ENCODE measurements at regions not wholly inside any gene's neighbourhood (a gene's known extent, or its start where the extent isn't known, plus 50 kb on each side); places are given as distances from the start of the nearest gene placed in this dataset.
A peak's percentile ranks its signal among the peaks of the same experiment; 100 is the strongest.

GRCh38 chr1:22231068-22231593 is 88.2 kb upstream of the WNT4 start:
- no peaks in the 10 kb centered on the region for H3K36me3 ChIP-seq
- DNase-seq (ENCODE audit: low spot score in 2 of 2) = no peak
- H3K4me1 ChIP-seq = no peaks in the 10 kb centered on the region

GRCh38 chr1:22231995-22232690 is 89.2 kb upstream of the WNT4 start:
- H3K27me3 ChIP-seq = peaks cover 0 to 7% of the 10 kb centered on the region in 2 donors
- intact Hi-C loops (cut with DNase I; ENCODE audit: low total_unique reads) = no loop called here
- H3K4me1 ChIP-seq = no peaks in the 10 kb centered on the region
- H3K27ac ChIP-seq = no peak overlapping the region
- TF ChIP-seq POLR2A (IDR thresholded peaks at IDR 0.05) = no peak
- TF ChIP-seq POLR2AphosphoS5 (IDR thresholded peaks at IDR 0.05) = no peak
- no peak for TF ChIP-seq CTCF (IDR thresholded peaks at IDR 0.05)
- no peaks in the 10 kb centered on the region for H3K36me3 ChIP-seq
- H3K9me3 ChIP-seq = no peaks in the 10 kb centered on the region
- no peak overlapping the region for H3K4me3 ChIP-seq
- DNase-seq (ENCODE audit: low spot score in 2 of 2) = no peak

More at GRCh38 chr1:22231068-22231593, 88.2 kb upstream of the WNT4 start:
- TF ChIP-seq POLR2AphosphoS5 (IDR thresholded peaks at IDR 0.05) (no peak), CTCF (IDR thresholded peaks at IDR 0.05) (no peak), POLR2A (IDR thresholded peaks at IDR 0.05) (no peak)
- intact Hi-C loops (cut with DNase I; ENCODE audit: low total_unique reads) = no loop called here
- H3K27ac ChIP-seq = no peak overlapping the region
- no peaks in the 10 kb centered on the region for H3K9me3 ChIP-seq
- H3K27me3 ChIP-seq = peaks cover 0 to 7% of the 10 kb centered on the region in 2 donors
- H3K4me3 ChIP-seq = no peak overlapping the region

GRCh38 chr1:22233222-22233621 is 90.3 kb upstream of the WNT4 start:
- no peak for TF ChIP-seq POLR2AphosphoS5 (IDR thresholded peaks at IDR 0.05)
- TF ChIP-seq POLR2A (IDR thresholded peaks at IDR 0.05) = no peak
- no peak for TF ChIP-seq CTCF (IDR thresholded peaks at IDR 0.05)
- intact Hi-C loops (cut with DNase I; ENCODE audit: low total_unique reads) = no loop called here
- Histone ChIP-seq H3K27ac (peak overlapping the region in 1 of 2 donors; percentile 64), H3K9me3 (no peaks in the 10 kb centered on the region), H3K27me3 (peaks cover 0 to 7% of the 10 kb centered on the region in 2 donors), H3K4me3 (no peak overlapping the region), H3K4me1 (no peaks in the 10 kb centered on the region), H3K36me3 (no peaks in the 10 kb centered on the region)
- DNase-seq (ENCODE audit: low spot score in 2 of 2) = no peak

GRCh38 chr1:22234476-22235030 is 91.7 kb upstream of the WNT4 start:
- Histone ChIP-seq H3K9me3 (no peaks in the 10 kb centered on the region), H3K36me3 (no peaks in the 10 kb centered on the region), H3K4me3 (no peak overlapping the region), H3K4me1 (no peaks in the 10 kb centered on the region), H3K27me3 (peaks cover 0 to 7% of the 10 kb centered on the region in 2 donors), H3K27ac (no peak overlapping the region)
- no peak for TF ChIP-seq POLR2AphosphoS5 (IDR thresholded peaks at IDR 0.05)
- no peak for TF ChIP-seq CTCF (IDR thresholded peaks at IDR 0.05)
- no peak for TF ChIP-seq POLR2A (IDR thresholded peaks at IDR 0.05)
- DNase-seq (ENCODE audit: low spot score in 2 of 2) = no peak
- intact Hi-C loops (cut with DNase I; ENCODE audit: low total_unique reads) = no loop called here

- no peaks in the 10 kb centered on the region for H3K9me3 ChIP-seq
- no peak overlapping the region for H3K27ac ChIP-seq
- DNase-seq (ENCODE audit: low spot score in 2 of 2) = no peak
- intact Hi-C loops (cut with DNase I; ENCODE audit: low total_unique reads) = no loop called here
- H3K27me3 ChIP-seq = peaks cover 0 to 7% of the 10 kb centered on the region in 2 donors
- no peak for TF ChIP-seq POLR2A (IDR thresholded peaks at IDR 0.05)
- no peak for TF ChIP-seq POLR2AphosphoS5 (IDR thresholded peaks at IDR 0.05)
- no peak for TF ChIP-seq CTCF (IDR thresholded peaks at IDR 0.05)
- no peaks in the 10 kb centered on the region for H3K36me3 ChIP-seq
- H3K4me3 ChIP-seq = no peak overlapping the region
- no peaks in the 10 kb centered on the region for H3K4me1 ChIP-seq
Observed at GRCh38 chr1:22236166-22236565, 93.3 kb upstream of the WNT4 start.
